ENCODE measurements at regions not wholly inside any gene's neighbourhood (a gene's known extent, or its start where the extent isn't known, plus 50 kb on each side); places are given as distances from the start of the nearest gene placed in this dataset.

GRCh38 chr1:4512636-4513035 is 141.8 kb upstream of the AJAP1 start:
- no peak for DNase-seq (ENCODE audit: low read depth)
- H3K4me3 ChIP-seq (ENCODE audit: low read length), result no peak overlapping the region
- no peak for TF ChIP-seq CTCF (IDR thresholded peaks at IDR 0.05; ENCODE audit: insufficient read depth, low read depth, low read length, missing control alignments)

- TF ChIP-seq CTCF (IDR thresholded peaks at IDR 0.05; ENCODE audit: insufficient read depth, low read depth, low read length, missing control alignments), result no peak
- DNase-seq (ENCODE audit: low read depth), result no peak
- H3K4me3 ChIP-seq (ENCODE audit: low read length), result no peak overlapping the region
Measured at GRCh38 chr1:4513685-4514084, 140.7 kb upstream of the AJAP1 start.

GRCh38 chr1:4515727-4516289 is 138.6 kb upstream of the AJAP1 start:
- H3K4me3 ChIP-seq (ENCODE audit: low read length), result no peak overlapping the region
- no peak for DNase-seq (ENCODE audit: low read depth)
- no peak for TF ChIP-seq CTCF (IDR thresholded peaks at IDR 0.05; ENCODE audit: insufficient read depth, low read depth, low read length, missing control alignments)

- no peak overlapping the region for H3K4me3 ChIP-seq (ENCODE audit: low read length)
- no peak for DNase-seq (ENCODE audit: low read depth)
- no peak for TF ChIP-seq CTCF (IDR thresholded peaks at IDR 0.05; ENCODE audit: insufficient read depth, low read depth, low read length, missing control alignments)
Measured at GRCh38 chr1:4516596-4516995, 137.8 kb upstream of the AJAP1 start.

- no peak for TF ChIP-seq CTCF (IDR thresholded peaks at IDR 0.05; ENCODE audit: insufficient read depth, low read depth, low read length, missing control alignments)
Measured at GRCh38 chr1:4517186-4517954, 137.0 kb upstream of the AJAP1 start.

GRCh38 chr1:4518621-4519020 is 135.8 kb upstream of the AJAP1 start:
- no peak overlapping the region for H3K4me3 ChIP-seq (ENCODE audit: low read length)
- no peak for TF ChIP-seq CTCF (IDR thresholded peaks at IDR 0.05; ENCODE audit: insufficient read depth, low read depth, low read length, missing control alignments)
- DNase-seq (ENCODE audit: low read depth), result no peak

More at GRCh38 chr1:4517186-4517954, 137.0 kb upstream of the AJAP1 start:
- no peak overlapping the region for H3K4me3 ChIP-seq (ENCODE audit: low read length)
- DNase-seq (ENCODE audit: low read depth), result no peak

GRCh38 chr1:4519954-4520353 is 134.5 kb upstream of the AJAP1 start:
- no peak for DNase-seq (ENCODE audit: low read depth)
- no peak overlapping the region for H3K4me3 ChIP-seq (ENCODE audit: low read length)
- no peak for TF ChIP-seq CTCF (IDR thresholded peaks at IDR 0.05; ENCODE audit: insufficient read depth, low read depth, low read length, missing control alignments)

Data from epithelial cell of esophagus (primary cell).